Liver (tissue), 3 donors: ENCODE measurements at regions not wholly inside any gene's neighbourhood (a gene's known extent, or its start where the extent isn't known, plus 50 kb on each side); places are given as distances from the start of the nearest gene placed in this dataset.

Experiments
- JUND ChIP-seq, 2 donors: IDR thresholded peaks; 2 replicates each; pipeline ENCODE4 v1.6.1; 2016; ENCODE audit warnings: antibody characterized with exemption in 2 of 2
- TF ChIP-seq, protein P1 (sequence below): fragments of 150-350 bp; IDR thresholded peaks from 2 replicates; pipeline ENCODE4 v1.5.1; 2017; ENCODE audit warnings: improper control_type of control experiment, low read depth, low read length; ENCODE audit not compliant: missing input control
- donor health status: healthy.
- donor health status: healthy.

GRCh38 chr4:81652069-81652478 lies 180.4 kb upstream of the RASGEF1B start:
- TF ChIP-seq, protein P1, sequence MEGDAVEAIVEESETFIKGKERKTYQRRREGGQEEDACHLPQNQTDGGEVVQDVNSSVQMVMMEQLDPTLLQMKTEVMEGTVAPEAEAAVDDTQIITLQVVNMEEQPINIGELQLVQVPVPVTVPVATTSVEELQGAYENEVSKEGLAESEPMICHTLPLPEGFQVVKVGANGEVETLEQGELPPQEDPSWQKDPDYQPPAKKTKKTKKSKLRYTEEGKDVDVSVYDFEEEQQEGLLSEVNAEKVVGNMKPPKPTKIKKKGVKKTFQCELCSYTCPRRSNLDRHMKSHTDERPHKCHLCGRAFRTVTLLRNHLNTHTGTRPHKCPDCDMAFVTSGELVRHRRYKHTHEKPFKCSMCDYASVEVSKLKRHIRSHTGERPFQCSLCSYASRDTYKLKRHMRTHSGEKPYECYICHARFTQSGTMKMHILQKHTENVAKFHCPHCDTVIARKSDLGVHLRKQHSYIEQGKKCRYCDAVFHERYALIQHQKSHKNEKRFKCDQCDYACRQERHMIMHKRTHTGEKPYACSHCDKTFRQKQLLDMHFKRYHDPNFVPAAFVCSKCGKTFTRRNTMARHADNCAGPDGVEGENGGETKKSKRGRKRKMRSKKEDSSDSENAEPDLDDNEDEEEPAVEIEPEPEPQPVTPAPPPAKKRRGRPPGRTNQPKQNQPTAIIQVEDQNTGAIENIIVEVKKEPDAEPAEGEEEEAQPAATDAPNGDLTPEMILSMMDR: no peak
- TF ChIP-seq JUND (IDR thresholded peaks at IDR 0.05): no peak
